Testis (tissue), 2 donors: ENCODE measurements at regions not wholly inside any gene's neighbourhood (a gene's known extent, or its start where the extent isn't known, plus 50 kb on each side); places are given as distances from the start of the nearest gene placed in this dataset.
"Not testable (repeated sequence)": the region's sequence is repeated elsewhere in the genome, so short reads cannot be mapped to it uniquely, and the experiment has no call there.

ENCODE experiments used
- DNase-seq: peaks from one replicate; pipeline ENCODE4 v3.0.0-alpha.2; 2019
- H3K27ac ChIP-seq, 2 donors: fragments of 200-600 bp; sonication (generic); one replicate each; pipeline ENCODE4 v1.5.1; 2019
- H3K27me3 ChIP-seq: fragments of 200-600 bp; sonication (generic); one replicate; pipeline ENCODE4 v1.5.1; 2019
- H3K36me3 ChIP-seq: fragments of 200-600 bp; sonication (generic); one replicate; pipeline ENCODE4 v1.5.1; 2017; ENCODE audit warnings: low read depth; ENCODE audit errors: missing control alignments
- H3K4me1 ChIP-seq: fragments of 200-600 bp; sonication (generic); one replicate; pipeline ENCODE4 v1.5.1; 2019
- H3K4me3 ChIP-seq, 2 donors: fragments of 200-600 bp; sonication (generic); one replicate each; pipeline ENCODE4 v1.5.1; 2017 to 2019
- H3K9me3 ChIP-seq: fragments of 200-600 bp; sonication (generic); one replicate; pipeline ENCODE4 v1.5.1; 2017
- CTCF ChIP-seq, 3 experiments: fragments of 450-650 bp in 2 of 3; fragments of 200-600 bp in 1 of 3; sonication (generic) in 1 of 3; IDR thresholded peaks; one replicate each; pipeline ENCODE4 v1.5.1; 2016 to 2019; ENCODE audit warnings: antibody characterized with exemption in 3 of 3, mild to moderate bottlenecking in 2 of 3, moderate library complexity in 1 of 3
- POLR2A ChIP-seq: fragments of 450-650 bp; IDR thresholded peaks from one replicate; pipeline ENCODE4 v1.6.1; 2017; ENCODE audit warnings: antibody characterized with exemption, mild to moderate bottlenecking, moderate library complexity
- WGBS, 2 donors: methylation state at CpG; one replicate each; pipeline ENCODE4 v1.1.5; 2018; 5-methylcytosine and 5-hydroxymethylcytosine counted together
- intact Hi-C: fragments of 100-400 bp; cut with DNase I; formaldehyde crosslinking; loops from one replicate; pipeline ENCODE4 v1.15.1; 2023; ENCODE audit warnings: low total_unique reads

GRCh38 chr11:98300719-98301118 is 720.0 kb upstream of the CNTN5 start:
- Histone ChIP-seq H3K4me3 (no peak overlapping the region), H3K27me3 (no peaks in the 10 kb centered on the region), H3K27ac (no peak overlapping the region), H3K9me3 (no peaks in the 10 kb centered on the region), H3K4me1 (no peaks in the 10 kb centered on the region), H3K36me3 (no peaks in the 10 kb centered on the region)
- no peak for DNase-seq
- TF ChIP-seq CTCF (IDR thresholded peaks at IDR 0.05): no peak
- TF ChIP-seq POLR2A: no peak
- WGBS, 2 donors: 54 to 68% methylated on average over 3 of the region's 3 CpGs
- intact Hi-C loops: no loop called here

- Histone ChIP-seq H3K9me3 (no peaks in the 10 kb centered on the region), H3K4me3 (no peak overlapping the region), H3K27me3 (no peaks in the 10 kb centered on the region), H3K4me1 (no peaks in the 10 kb centered on the region), H3K27ac (no peak overlapping the region), H3K36me3 (no peaks in the 10 kb centered on the region)
- 89 to 94% methylated on average over 1 of the region's 1 CpG for WGBS, 2 donors
- intact Hi-C loops: no loop called here
- TF ChIP-seq CTCF (IDR thresholded peaks at IDR 0.05) (no peak), POLR2A (no peak)
- DNase-seq: no peak
These were observed 712.8 kb upstream of the CNTN5 start for GRCh38 chr11:98307827-98308491.

- H3K4me3 ChIP-seq, H3K9me3 ChIP-seq, DNase-seq, H3K27me3 ChIP-seq, H3K36me3 ChIP-seq, intact Hi-C loops, H3K27ac ChIP-seq, H3K4me1 ChIP-seq: not testable (repeated sequence)
- WGBS, 2 donors: 75 to 80% methylated on average over 7 to 10 of the region's 12 CpGs
These were observed 690.4 kb upstream of the CNTN5 start for GRCh38 chr11:98330306-98330705.

- Histone ChIP-seq H3K4me3 (no peak overlapping the region), H3K36me3 (no peaks in the 10 kb centered on the region), H3K27me3 (no peaks in the 10 kb centered on the region), H3K9me3 (no peaks in the 10 kb centered on the region), H3K4me1 (no peaks in the 10 kb centered on the region), H3K27ac (no peak overlapping the region)
- intact Hi-C loops: no loop called here
- 90 to 91% methylated on average over 4 of the region's 4 CpGs for WGBS, 2 donors
- DNase-seq: no peak
- no peak for TF ChIP-seq CTCF (IDR thresholded peaks at IDR 0.05)
- TF ChIP-seq POLR2A: no peak
These were observed 662.2 kb upstream of the CNTN5 start for GRCh38 chr11:98358551-98358950.

GRCh38 chr11:98365190-98365589 is 655.6 kb upstream of the CNTN5 start:
- DNase-seq: no peak
- no peaks in the 10 kb centered on the region for H3K4me1 ChIP-seq
- WGBS, 2 donors: 57 to 77% methylated on average over 3 of the region's 3 CpGs
- H3K36me3 ChIP-seq: no peaks in the 10 kb centered on the region
- no peak overlapping the region for H3K27ac ChIP-seq
- no peaks in the 10 kb centered on the region for H3K9me3 ChIP-seq
- intact Hi-C loops: no loop called here
- H3K27me3 ChIP-seq: no peaks in the 10 kb centered on the region
- TF ChIP-seq POLR2A: no peak
- no peak for TF ChIP-seq CTCF (IDR thresholded peaks at IDR 0.05)
- H3K4me3 ChIP-seq: no peak overlapping the region
